ENCODE measurements at regions not wholly inside any gene's neighbourhood (a gene's known extent, or its start where the extent isn't known, plus 50 kb on each side); places are given as distances from the start of the nearest gene placed in this dataset.

- DNase-seq (ENCODE audit: low read depth in 1 of 2, low spot score in 1 of 2) (no peak), FAIRE-seq (no peak), ATAC-seq (no peak)
- Histone ChIP-seq H3K9me3 (no peaks in the 10 kb centered on the region), H3K4me2 (no peak overlapping the region), H3K27ac (no peak overlapping the region), H3K4me1 (no peaks in the 10 kb centered on the region), H3K4me3 (no peak overlapping the region)
- ChIA-PET CTCF (no interaction called here), POLR2A (no interaction called here)
- WGBS (ENCODE audit: missing lambda C conversion rate), result 35% methylated on average over 1 of the region's 1 CpG
- TF ChIP-seq RFX5 (IDR thresholded peaks at IDR 0.05) (no peak), RNF2 (IDR thresholded peaks at IDR 0.05; ENCODE audit: borderline replicate concordance, low read depth) (no peak), HES2 (IDR thresholded peaks at IDR 0.05) (no peak), RARB (CRISPR knock-in tag; IDR thresholded peaks at IDR 0.05) (no peak), CEBPB (IDR thresholded peaks at IDR 0.05) (no peak), POLR2A (IDR thresholded peaks at IDR 0.05; ENCODE audit: low read length) (no peak), ATOH8 (CRISPR knock-in tag; IDR thresholded peaks at IDR 0.05; ENCODE audit: low read depth) (no peak), EHMT2 (IDR thresholded peaks at IDR 0.05; ENCODE audit: low read depth) (no peak), MYC (IDR thresholded peaks at IDR 0.05; ENCODE audit: borderline replicate concordance, low read length) (no peak), RCOR1 (IDR thresholded peaks at IDR 0.05; ENCODE audit: low read depth, low read length) (no peak), CTCF (IDR thresholded peaks at IDR 0.05) (no peak), FOSL2 (IDR thresholded peaks at IDR 0.05) (no peak), FOSL2 (CRISPR knock-in tag; IDR thresholded peaks at IDR 0.05) (no peak), NPAS2 (CRISPR knock-in tag; IDR thresholded peaks at IDR 0.05; ENCODE audit: borderline replicate concordance) (no peak), BCL3 (IDR thresholded peaks at IDR 0.05) (no peak), EHF (CRISPR knock-in tag; IDR thresholded peaks at IDR 0.05) (no peak), SREBF2 (IDR thresholded peaks at IDR 0.05) (no peak), FOSB (CRISPR knock-in tag; IDR thresholded peaks at IDR 0.05) (no peak)
Measured at GRCh38 chr5:40154194-40154593, 525.5 kb upstream of the PTGER4 start.

- no peak overlapping the region for H3K4me2 ChIP-seq
- ATAC-seq (no peak), FAIRE-seq (no peak), DNase-seq (ENCODE audit: low read depth in 1 of 2, low spot score in 1 of 2) (no peak)
- H3K4me1 ChIP-seq, result no peaks in the 10 kb centered on the region
- ChIA-PET POLR2A (no interaction called here), CTCF (interaction anchor here (1.1 to 1.5 kb wide), 2 partner anchors 16 to 66 kb away, joined by 3 read pairs; no protein-coding TSS in a partner anchor)
- WGBS (ENCODE audit: missing lambda C conversion rate), result 0% methylated on average over 1 of the region's 1 CpG
- no peak overlapping the region for H3K27ac ChIP-seq
- H3K9me3 ChIP-seq, result no peaks in the 10 kb centered on the region
- H3K4me3 ChIP-seq, result no peak overlapping the region
- no peak for TF ChIP-seq JUNB (IDR thresholded peaks at IDR 0.05)
- no peak for TF ChIP-seq HES2 (IDR thresholded peaks at IDR 0.05)
- no peak for TF ChIP-seq NR3C1 (IDR thresholded peaks at IDR 0.05)
- no peak for TF ChIP-seq CBX8 (IDR thresholded peaks at IDR 0.05)
- no peak for TF ChIP-seq HOXB5 (CRISPR knock-in tag; IDR thresholded peaks at IDR 0.05)
- no peak for TF ChIP-seq EHMT2 (IDR thresholded peaks at IDR 0.05; ENCODE audit: low read depth)
- no peak for TF ChIP-seq ZC3H11A (IDR thresholded peaks at IDR 0.05)
- no peak for TF ChIP-seq TFCP2L1 (CRISPR knock-in tag; IDR thresholded peaks at IDR 0.05)
- no peak for TF ChIP-seq REST (IDR thresholded peaks at IDR 0.05)
Measured at GRCh38 chr5:40150896-40151295, 528.8 kb upstream of the PTGER4 start.
